ENCODE measurements at regions not wholly inside any gene's neighbourhood (a gene's known extent, or its start where the extent isn't known, plus 50 kb on each side); places are given as distances from the start of the nearest gene placed in this dataset.

DNA sequence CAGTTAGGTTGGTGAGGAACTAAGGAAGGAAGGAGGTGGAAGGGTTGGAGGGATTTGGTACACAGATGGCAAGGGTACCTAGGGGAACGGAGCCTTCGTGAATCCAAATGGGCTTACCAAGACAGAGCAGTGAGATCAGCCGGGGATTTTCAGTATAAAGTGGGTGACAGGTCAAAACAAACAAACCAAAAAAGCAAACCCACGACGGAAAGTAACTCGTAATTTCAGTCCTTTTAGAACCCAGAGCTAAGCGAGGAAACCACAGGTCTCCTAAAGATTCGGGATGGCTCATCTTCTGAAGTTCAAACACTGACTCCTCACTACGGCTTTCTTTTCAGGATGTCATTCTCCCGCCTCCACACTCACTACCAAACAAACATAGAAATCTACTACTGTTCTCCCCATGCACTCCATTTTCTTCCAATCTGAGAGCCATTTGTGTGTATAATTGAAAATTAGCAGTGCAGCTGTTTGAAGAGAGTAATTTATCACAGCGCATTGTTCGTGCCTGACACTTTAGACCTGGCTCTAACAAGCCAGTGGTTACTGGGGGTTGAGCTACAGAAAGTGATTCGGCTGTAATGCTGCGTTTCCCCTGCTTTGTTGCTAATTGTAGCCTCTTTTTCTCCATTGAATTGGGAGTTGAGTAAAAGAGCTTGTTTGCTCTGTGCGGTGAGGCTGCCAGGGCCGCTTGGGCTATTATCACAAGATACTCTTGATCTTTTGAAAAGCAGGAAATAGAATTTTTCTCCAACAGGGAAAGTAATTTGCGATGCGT lies 64.7 kb upstream of the CCDC39 start:
- TF ChIP-seq, protein P1, sequence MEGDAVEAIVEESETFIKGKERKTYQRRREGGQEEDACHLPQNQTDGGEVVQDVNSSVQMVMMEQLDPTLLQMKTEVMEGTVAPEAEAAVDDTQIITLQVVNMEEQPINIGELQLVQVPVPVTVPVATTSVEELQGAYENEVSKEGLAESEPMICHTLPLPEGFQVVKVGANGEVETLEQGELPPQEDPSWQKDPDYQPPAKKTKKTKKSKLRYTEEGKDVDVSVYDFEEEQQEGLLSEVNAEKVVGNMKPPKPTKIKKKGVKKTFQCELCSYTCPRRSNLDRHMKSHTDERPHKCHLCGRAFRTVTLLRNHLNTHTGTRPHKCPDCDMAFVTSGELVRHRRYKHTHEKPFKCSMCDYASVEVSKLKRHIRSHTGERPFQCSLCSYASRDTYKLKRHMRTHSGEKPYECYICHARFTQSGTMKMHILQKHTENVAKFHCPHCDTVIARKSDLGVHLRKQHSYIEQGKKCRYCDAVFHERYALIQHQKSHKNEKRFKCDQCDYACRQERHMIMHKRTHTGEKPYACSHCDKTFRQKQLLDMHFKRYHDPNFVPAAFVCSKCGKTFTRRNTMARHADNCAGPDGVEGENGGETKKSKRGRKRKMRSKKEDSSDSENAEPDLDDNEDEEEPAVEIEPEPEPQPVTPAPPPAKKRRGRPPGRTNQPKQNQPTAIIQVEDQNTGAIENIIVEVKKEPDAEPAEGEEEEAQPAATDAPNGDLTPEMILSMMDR (IDR thresholded peaks at IDR 0.05; ENCODE audit: low read depth, low read length): no peak
- no peak for DNase-seq (ENCODE audit: extremely low read depth, low read depth)

DNA sequence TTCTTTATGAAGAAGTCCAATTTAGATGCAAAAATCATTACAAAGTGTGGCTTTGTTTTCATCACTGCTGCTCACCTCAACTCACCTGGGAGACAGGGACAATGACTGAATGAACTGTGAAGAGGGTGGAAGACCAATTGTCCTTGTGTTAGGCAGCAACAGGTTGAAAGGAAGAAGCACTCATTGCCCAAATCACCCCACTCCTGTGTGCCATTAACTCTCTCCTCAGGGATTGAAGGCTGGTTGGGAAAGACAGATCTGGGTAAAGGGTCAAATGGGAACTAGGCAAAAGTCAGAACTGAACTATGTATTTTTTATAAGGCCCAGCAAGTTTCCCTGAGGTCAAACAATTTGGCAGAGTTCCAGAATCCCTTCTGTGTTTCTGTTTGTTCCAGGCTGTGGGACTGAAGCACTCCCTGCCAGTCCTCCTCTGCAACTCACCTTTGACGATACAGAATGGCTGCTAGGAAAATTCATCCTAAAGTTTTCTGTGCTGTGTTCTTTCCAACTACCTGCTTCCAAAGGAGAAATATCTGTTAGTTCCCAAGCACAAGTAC lies 68.6 kb upstream of the CCDC39 start:
- no peak for DNase-seq (ENCODE audit: extremely low read depth, low read depth)
- TF ChIP-seq, protein P1 (IDR thresholded peaks at IDR 0.05; ENCODE audit: low read depth, low read length): no peak

DNA sequence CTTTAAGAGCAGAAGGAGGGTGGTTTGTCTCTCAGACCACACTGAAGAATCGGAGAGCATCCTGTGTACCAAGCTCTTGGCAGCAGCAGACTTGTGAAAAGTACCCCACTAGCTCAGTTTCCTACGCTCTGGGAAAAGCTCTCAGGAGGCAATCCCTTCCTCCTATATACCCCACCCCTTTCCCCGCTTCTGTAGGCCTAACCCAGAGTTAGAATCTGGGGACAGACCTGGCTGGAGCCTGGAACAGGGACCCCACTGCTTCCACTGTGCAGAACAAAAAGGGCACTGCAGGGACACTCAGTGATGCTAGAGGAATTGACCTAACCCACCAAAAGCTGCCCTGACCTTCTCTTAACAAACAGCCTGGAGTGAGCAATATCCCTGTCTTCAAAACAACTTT lies 70.0 kb upstream of the CCDC39 start:
- DNase-seq (ENCODE audit: extremely low read depth, low read depth): no peak
- TF ChIP-seq, protein P1 (IDR thresholded peaks at IDR 0.05; ENCODE audit: low read depth, low read length): no peak

DNA sequence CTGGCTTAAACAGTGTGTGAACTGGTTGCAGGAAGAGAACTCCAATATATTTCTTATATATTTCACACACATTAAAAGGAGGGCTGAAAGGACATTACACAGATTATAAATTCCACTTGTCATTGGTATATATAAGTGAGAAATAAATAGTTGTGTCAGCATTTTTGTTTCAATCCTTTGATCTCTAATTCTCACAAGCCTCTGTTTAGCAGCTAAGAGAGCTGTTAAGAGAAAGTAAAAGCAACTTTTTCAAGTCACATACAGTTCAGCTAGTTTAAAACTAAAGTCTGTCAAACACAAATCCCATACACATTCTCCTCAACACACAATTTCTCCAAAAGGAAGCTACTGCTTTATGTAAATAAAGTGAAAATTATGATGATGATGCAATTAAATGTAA lies 70.5 kb upstream of the CCDC39 start:
- DNase-seq (ENCODE audit: extremely low read depth, low read depth): no peak
- TF ChIP-seq, protein P1 (IDR thresholded peaks at IDR 0.05; ENCODE audit: low read depth, low read length): no peak

DNA sequence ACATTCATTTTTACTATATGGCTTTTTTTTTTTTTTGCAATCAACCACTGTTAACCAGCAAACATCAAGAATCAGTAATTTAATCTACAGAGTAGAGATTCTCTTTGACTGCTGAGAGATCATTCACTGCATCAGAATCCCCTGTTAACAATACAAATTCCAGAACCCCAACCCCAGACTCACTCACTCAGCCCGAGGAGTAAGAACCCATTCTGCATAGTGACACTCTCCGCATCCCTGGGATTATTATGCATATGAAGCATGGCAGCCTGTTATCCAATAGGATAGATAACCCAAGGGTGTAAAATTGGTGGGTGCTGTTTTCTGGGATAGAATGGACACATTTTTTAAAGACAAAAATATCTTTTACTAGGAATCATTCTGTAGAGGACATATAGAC lies 76.3 kb upstream of the CCDC39 start:
- TF ChIP-seq, protein P1 (IDR thresholded peaks at IDR 0.05; ENCODE audit: low read depth, low read length): no peak
- DNase-seq (ENCODE audit: extremely low read depth, low read depth): no peak

DNA sequence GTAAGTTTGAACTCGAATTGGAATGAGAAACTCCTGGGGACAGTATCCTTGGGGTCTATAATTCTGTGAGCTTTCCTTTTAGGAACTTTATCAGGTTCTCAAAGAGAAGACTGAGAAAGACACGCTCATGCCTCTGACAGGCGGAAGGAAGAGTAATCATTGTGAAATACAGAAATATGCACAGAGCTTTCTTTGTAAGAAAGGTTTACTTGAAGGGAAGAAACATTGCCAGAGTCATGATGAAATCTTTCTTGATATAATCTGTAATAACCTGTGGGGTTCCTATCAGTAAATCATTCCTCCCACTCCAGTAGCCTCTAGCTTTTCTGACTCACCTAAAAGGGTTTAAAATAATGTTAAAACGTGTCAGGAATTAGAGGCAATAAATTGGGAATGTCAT lies 83.6 kb upstream of the CCDC39 start:
- TF ChIP-seq, protein P1 (IDR thresholded peaks at IDR 0.05; ENCODE audit: low read depth, low read length): no peak
- no peak for DNase-seq (ENCODE audit: extremely low read depth, low read depth)

DNA sequence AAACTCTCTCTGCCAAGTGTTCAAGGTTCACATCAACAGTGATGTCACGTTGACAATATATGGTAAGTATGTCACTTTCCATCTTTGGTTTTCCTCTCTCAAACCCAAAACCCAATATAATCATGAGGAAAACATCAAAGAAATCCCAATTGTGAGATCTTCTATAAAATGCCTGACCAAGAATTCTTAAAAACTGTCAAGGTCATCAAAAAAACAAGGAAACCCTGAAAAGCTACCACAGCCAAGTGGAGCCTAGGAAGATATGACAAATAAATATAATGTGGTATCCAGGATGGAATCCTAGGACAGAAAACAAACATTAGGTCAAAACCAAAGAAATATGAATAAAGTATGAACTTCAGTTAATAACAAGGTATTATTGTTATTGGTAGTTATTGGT lies 85.2 kb upstream of the CCDC39 start:
- no peak for DNase-seq (ENCODE audit: extremely low read depth, low read depth)
- TF ChIP-seq, protein P1 (IDR thresholded peaks at IDR 0.05; ENCODE audit: low read depth, low read length): no peak

Data from AG09319 (cell line).